Upper lobe of left lung (tissue), 6 donors: ENCODE measurements at regions not wholly inside any gene's neighbourhood (a gene's known extent, or its start where the extent isn't known, plus 50 kb on each side); places are given as distances from the start of the nearest gene placed in this dataset.

Experiments used
- ATAC-seq, 2 donors: fragments of 200-7000 bp; cut with Tn5 transposase; one replicate each; pipeline ENCODE4 v1.9.1; 2022; ENCODE audit warnings: mild to moderate bottlenecking in 2 of 2, moderate library complexity in 2 of 2; ENCODE audit not compliant: low FRiP score in 2 of 2
- DNase-seq, 2 donors: peaks; one replicate each; pipeline ENCODE4 v3.0.0-alpha.2; 2019 to 2020
- H3K27ac ChIP-seq, 4 donors: fragments of 200-600 bp; sonication (generic); one replicate each; pipeline ENCODE4 v1.5.1; 2016 to 2019
- H3K27me3 ChIP-seq, 4 donors: fragments of 200-600 bp; sonication (generic); one replicate each; pipeline ENCODE4 v1.5.1; 2017 to 2019
- H3K36me3 ChIP-seq, 4 donors: fragments of 200-600 bp; sonication (generic); one replicate each; pipeline ENCODE4 v1.5.1; 2016 to 2019
- H3K4me1 ChIP-seq, 4 donors: fragments of 200-600 bp; sonication (generic); one replicate each; pipeline ENCODE4 v1.5.1; 2018 to 2019
- H3K4me3 ChIP-seq, 4 donors: fragments of 200-600 bp; sonication (generic); one replicate each; pipeline ENCODE4 v1.5.1; 2017 to 2019; ENCODE audit warnings: mild to moderate bottlenecking in 2 of 4, moderate library complexity in 1 of 4
- H3K9me3 ChIP-seq, 4 donors: fragments of 200-600 bp; sonication (generic); one replicate each; pipeline ENCODE4 v1.5.1; 2018 to 2019
- CTCF ChIP-seq, 6 experiments: fragments of 450-650 bp in 4 of 6; fragments of 200-600 bp in 2 of 6; sonication (generic) in 2 of 6; IDR thresholded peaks; one replicate each; pipeline ENCODE4 v1.5.1; 2016 to 2019; ENCODE audit warnings: antibody characterized with exemption in 6 of 6
- EP300 ChIP-seq, 4 donors: sonication (generic); formaldehyde crosslinking; IDR thresholded peaks; one replicate each; pipeline ENCODE4 v1.5.1; 2017; ENCODE audit warnings: antibody characterized with exemption in 4 of 4, control low read depth in 2 of 4
- POLR2A ChIP-seq, 4 donors: fragments of 450-650 bp; IDR thresholded peaks; one replicate each; pipeline ENCODE4 v1.5.1; 2016 to 2017; ENCODE audit warnings: antibody characterized with exemption in 4 of 4, mild to moderate bottlenecking in 2 of 4
- POLR2AphosphoS5 ChIP-seq, 2 donors: sonication (generic); formaldehyde crosslinking; IDR thresholded peaks; one replicate each; pipeline ENCODE4 v1.5.1; 2017; ENCODE audit warnings: antibody characterized with exemption in 2 of 2
- WGBS, 2 donors: methylation state at CpG; one replicate each; pipeline ENCODE4 v1.1.5; 2017 to 2018; 5-methylcytosine and 5-hydroxymethylcytosine counted together
- donor health status: DM: no; HTN: no; CAD: no; lungs with moderate emphysema.
- donor health status: DM: no; HTN: yes; CAD: no; lungs with severe emphysema.

GRCh38 chr10:90175161-90175681 lies 473.8 kb downstream of the KIF20B start:
- WGBS, 2 donors: 65 to 75% methylated on average over 7 of the region's 7 CpGs
- H3K27ac ChIP-seq: no peak overlapping the region
- no peaks in the 10 kb centered on the region for H3K9me3 ChIP-seq
- ATAC-seq (no peak), DNase-seq (no peak)
- TF ChIP-seq POLR2A (IDR thresholded peaks at IDR 0.05) (no peak), CTCF (IDR thresholded peaks at IDR 0.05) (no peak), EP300 (IDR thresholded peaks at IDR 0.05) (no peak), POLR2AphosphoS5 (IDR thresholded peaks at IDR 0.05) (no peak)
- H3K4me3 ChIP-seq: no peak overlapping the region
- H3K27me3 ChIP-seq: no peaks in the 10 kb centered on the region
- H3K36me3 ChIP-seq: no peaks in the 10 kb centered on the region
- H3K4me1 ChIP-seq: no peaks in the 10 kb centered on the region

- TF ChIP-seq CTCF (IDR thresholded peaks at IDR 0.05) (no peak), POLR2A (IDR thresholded peaks at IDR 0.05) (no peak), POLR2AphosphoS5 (IDR thresholded peaks at IDR 0.05) (no peak), EP300 (IDR thresholded peaks at IDR 0.05) (no peak)
- H3K4me1 ChIP-seq: no peaks in the 10 kb centered on the region
These were observed 478.5 kb downstream of the KIF20B start for GRCh38 chr10:90179696-90180407.

DNA sequence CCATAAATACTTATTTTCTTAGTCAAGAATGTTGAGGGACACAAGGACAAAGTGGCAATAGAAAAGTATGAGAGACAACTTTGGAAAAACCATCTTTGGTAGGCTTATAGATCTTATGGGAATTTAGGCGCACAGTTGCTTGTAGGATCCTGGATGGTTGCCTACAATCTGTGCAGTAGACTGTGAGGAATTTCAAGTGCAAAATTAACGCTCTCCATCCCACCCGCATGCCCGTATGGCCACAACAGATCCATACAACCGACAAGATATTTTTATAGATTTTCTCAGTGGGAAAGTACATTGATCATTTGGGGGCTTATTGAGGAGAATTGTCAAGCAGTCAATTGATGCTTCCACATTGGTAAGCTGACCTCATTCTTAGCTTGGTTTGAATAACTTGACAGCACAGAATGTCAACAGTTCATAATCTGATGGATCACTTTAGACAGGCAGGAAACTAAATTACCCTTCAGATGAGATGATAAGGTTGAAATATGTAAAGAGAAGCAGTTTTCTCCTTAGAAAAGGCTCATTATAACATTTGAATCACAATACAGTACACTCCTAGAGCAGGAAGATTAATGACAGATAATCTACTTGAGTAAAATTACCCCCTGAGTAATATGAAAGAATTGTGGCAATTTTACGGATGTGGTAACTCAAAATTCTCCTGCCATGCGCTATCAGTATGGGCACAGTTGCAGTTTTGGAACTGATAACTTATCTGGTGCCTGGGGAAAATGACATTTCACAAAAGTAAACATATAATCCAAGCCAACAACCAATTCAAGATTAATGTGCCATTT lies 479.7 kb downstream of the KIF20B start:
- DNase-seq: no peak
- no peaks in the 10 kb centered on the region for H3K9me3 ChIP-seq
- ATAC-seq: no peak
- 76 to 77% methylated on average over 7 of the region's 7 CpGs for WGBS, 2 donors
- no peaks in the 10 kb centered on the region for H3K36me3 ChIP-seq
- no peak overlapping the region for H3K27ac ChIP-seq
- TF ChIP-seq CTCF (IDR thresholded peaks at IDR 0.05): no peak
- no peak for TF ChIP-seq POLR2A (IDR thresholded peaks at IDR 0.05)
- TF ChIP-seq EP300 (IDR thresholded peaks at IDR 0.05): no peak
- TF ChIP-seq POLR2AphosphoS5 (IDR thresholded peaks at IDR 0.05): no peak
- no peak overlapping the region for H3K4me3 ChIP-seq
- H3K4me1 ChIP-seq: no peaks in the 10 kb centered on the region
- no peaks in the 10 kb centered on the region for H3K27me3 ChIP-seq

More at GRCh38 chr10:90179696-90180407, 478.5 kb downstream of the KIF20B start:
- peak in 1 of 2 donors; percentile 48 for ATAC-seq
- 73 to 83% methylated on average over 5 of the region's 5 CpGs for WGBS, 2 donors
- Histone ChIP-seq H3K27ac (no peak overlapping the region), H3K27me3 (no peaks in the 10 kb centered on the region), H3K36me3 (no peaks in the 10 kb centered on the region), H3K9me3 (no peaks in the 10 kb centered on the region), H3K4me3 (no peak overlapping the region)
- DNase-seq: no peak

- DNase-seq (no peak), ATAC-seq (no peak)
- no peaks in the 10 kb centered on the region for H3K36me3 ChIP-seq
- H3K27me3 ChIP-seq: no peaks in the 10 kb centered on the region
- H3K4me3 ChIP-seq: no peak overlapping the region
- TF ChIP-seq POLR2A (IDR thresholded peaks at IDR 0.05): no peak
- TF ChIP-seq EP300 (IDR thresholded peaks at IDR 0.05): no peak
- TF ChIP-seq CTCF (IDR thresholded peaks at IDR 0.05): no peak
- TF ChIP-seq POLR2AphosphoS5 (IDR thresholded peaks at IDR 0.05): no peak
- no peaks in the 10 kb centered on the region for H3K4me1 ChIP-seq
- H3K9me3 ChIP-seq: no peaks in the 10 kb centered on the region
- WGBS, 2 donors: 44 to 45% methylated on average over 1 of the region's 1 CpG
- no peak overlapping the region for H3K27ac ChIP-seq
These were observed 491.4 kb downstream of the KIF20B start for GRCh38 chr10:90192825-90193224.
